Left ventricle myocardium inferior (tissue), 1 donor: ENCODE measurements at regions not wholly inside any gene's neighbourhood (a gene's known extent, or its start where the extent isn't known, plus 50 kb on each side); places are given as distances from the start of the nearest gene placed in this dataset.

Experiments
- DNase-seq: peaks from one replicate; pipeline ENCODE4 v3.0.0-alpha.2; 2020
- H3K27ac ChIP-seq: fragments of 200-600 bp; replicated peaks from 2 replicates; pipeline ENCODE4 v1.8.0; 2021
- H3K27me3 ChIP-seq: fragments of 200-600 bp; 2 replicates; pipeline ENCODE4 v1.8.0; 2021; ENCODE audit warnings: low read depth
- H3K36me3 ChIP-seq: fragments of 200-600 bp; 2 replicates; pipeline ENCODE4 v1.8.0; 2021
- H3K4me1 ChIP-seq: fragments of 200-600 bp; 2 replicates; pipeline ENCODE4 v1.8.0; 2021
- H3K4me3 ChIP-seq: fragments of 200-600 bp; 2 replicates; pipeline ENCODE4 v1.8.0; 2021; ENCODE audit warnings: mild to moderate bottlenecking, moderate library complexity
- H3K9me3 ChIP-seq: fragments of 200-600 bp; replicated peaks from 2 replicates; pipeline ENCODE4 v1.8.0; 2021
- CTCF ChIP-seq: fragments of 200-600 bp; IDR thresholded peaks from 2 replicates; pipeline ENCODE4 v1.8.0; 2021; ENCODE audit warnings: antibody characterized with exemption, mild to moderate bottlenecking, borderline replicate concordance
- intact Hi-C: fragments of 100-400 bp; cut with micrococcal nuclease; formaldehyde crosslinking; loops from one replicate; pipeline ENCODE4 v1.11.0; 2022
- donor health status: DM: no; HTN: yes; CAD: no; lungs with severe emphysema.

DNA sequence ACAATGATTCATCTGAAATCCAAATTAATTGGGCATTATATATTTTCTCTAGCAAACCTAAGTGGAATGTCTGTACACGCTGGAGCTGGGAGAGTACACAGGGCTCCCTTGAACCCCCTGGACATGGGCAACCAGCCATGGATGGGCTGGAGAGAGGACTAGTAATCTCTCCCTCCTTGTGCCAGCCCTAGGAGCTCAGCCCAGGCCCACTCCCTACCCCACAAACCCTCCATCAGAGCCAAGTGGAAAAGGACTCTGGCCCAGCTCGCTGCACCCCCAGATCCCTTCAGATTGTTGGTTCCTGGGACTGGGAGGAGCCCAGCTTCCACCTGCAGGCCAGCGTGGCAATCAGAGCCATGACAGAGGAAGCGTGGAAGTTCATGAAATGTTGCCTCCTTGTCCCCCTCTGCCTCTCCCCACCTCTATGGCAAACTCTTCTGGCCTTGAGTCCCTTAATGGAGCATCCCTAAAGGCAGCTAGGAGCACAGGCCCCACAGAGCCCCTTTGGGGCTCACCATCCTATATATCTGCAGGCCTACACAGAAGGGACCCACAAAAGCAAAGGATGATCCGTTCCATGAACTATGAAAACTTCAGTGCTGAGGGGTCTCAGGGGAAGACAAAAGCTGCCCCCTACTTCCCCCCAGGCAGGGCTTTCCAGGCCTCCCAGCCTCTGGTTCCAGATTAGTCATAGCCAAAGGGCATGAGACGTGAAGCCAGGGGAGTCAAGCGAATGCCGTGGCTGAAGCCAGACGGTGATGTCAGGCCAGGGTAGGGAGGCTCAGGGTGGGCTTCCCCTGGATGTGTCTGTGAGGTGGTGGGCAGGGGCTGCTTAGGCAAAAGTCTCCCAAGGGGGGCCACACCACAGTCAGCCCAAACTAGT, 126.4 kb upstream of the MAFB start:
- no peak for TF ChIP-seq CTCF
- no peak overlapping the region for H3K27ac ChIP-seq
- no peak for DNase-seq

DNA sequence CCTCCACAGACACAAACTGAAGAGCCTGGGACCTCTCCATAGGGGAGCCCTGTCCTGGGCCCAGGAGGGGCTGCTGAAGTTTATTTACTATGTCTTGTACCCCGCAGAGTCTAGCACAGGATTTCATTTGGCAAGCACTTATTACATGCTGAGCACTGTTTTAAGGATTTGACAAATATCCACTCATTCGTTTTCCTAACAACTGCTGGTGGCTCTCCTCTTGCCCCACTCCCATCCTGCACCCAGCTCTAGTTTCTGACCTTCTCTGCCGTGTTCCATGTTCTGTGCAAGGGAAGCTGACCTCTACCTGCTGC, 127.0 kb upstream of the MAFB start:
- Histone ChIP-seq H3K9me3 (no peaks in the 10 kb centered on the region), H3K36me3 (no peaks in the 10 kb centered on the region), H3K27ac (no peak overlapping the region), H3K4me3 (no peak overlapping the region), H3K4me1 (no peaks in the 10 kb centered on the region), H3K27me3 (peaks cover 13% of the 10 kb centered on the region)
- intact Hi-C loops, result no loop called here
- TF ChIP-seq CTCF, result no peak
- DNase-seq, result no peak

More for the DNA sequence above, 126.4 kb upstream of the MAFB start:
- Histone ChIP-seq H3K27me3 (peaks cover 17% of the 10 kb centered on the region), H3K4me1 (no peaks in the 10 kb centered on the region), H3K36me3 (no peaks in the 10 kb centered on the region), H3K4me3 (no peak overlapping the region), H3K9me3 (no peaks in the 10 kb centered on the region)
- intact Hi-C loops, result no loop called here

GRCh38 chr20:40821429-40821828, 132.4 kb upstream of the MAFB start:
- H3K36me3 ChIP-seq, result no peaks in the 10 kb centered on the region
- no peak overlapping the region for H3K27ac ChIP-seq
- H3K4me3 ChIP-seq, result no peak overlapping the region
- no peaks in the 10 kb centered on the region for H3K4me1 ChIP-seq
- TF ChIP-seq CTCF, result no peak
- peaks cover 12% of the 10 kb centered on the region for H3K9me3 ChIP-seq
- H3K27me3 ChIP-seq, result peaks cover 20% of the 10 kb centered on the region
- DNase-seq, result no peak
- intact Hi-C loops, result no loop called here

- no peak for TF ChIP-seq CTCF
- DNase-seq, result no peak
- intact Hi-C loops, result no loop called here
- H3K27ac ChIP-seq, result no peak overlapping the region
- no peak overlapping the region for H3K4me3 ChIP-seq
- H3K9me3 ChIP-seq, result peaks cover 12% of the 10 kb centered on the region
- H3K27me3 ChIP-seq, result peaks cover 17% of the 10 kb centered on the region
- H3K36me3 ChIP-seq, result no peaks in the 10 kb centered on the region
- H3K4me1 ChIP-seq, result no peaks in the 10 kb centered on the region
These were observed 137.7 kb upstream of the MAFB start for GRCh38 chr20:40826699-40827098.

- Histone ChIP-seq H3K9me3 (peaks cover 34% of the 10 kb centered on the region), H3K27me3 (peaks cover 22% of the 10 kb centered on the region), H3K36me3 (no peaks in the 10 kb centered on the region), H3K27ac (no peak overlapping the region), H3K4me3 (no peak overlapping the region), H3K4me1 (no peaks in the 10 kb centered on the region)
- TF ChIP-seq CTCF, result no peak
- DNase-seq, result no peak
- intact Hi-C loops, result no loop called here
These were observed 146.3 kb upstream of the MAFB start for GRCh38 chr20:40835321-40835720.
